Progenitor cell of endocrine pancreas (in vitro differentiated cells): ENCODE measurements at regions not wholly inside any gene's neighbourhood (a gene's known extent, or its start where the extent isn't known, plus 50 kb on each side); places are given as distances from the start of the nearest gene placed in this dataset.

Experiments
- DNase-seq: peaks from one replicate; pipeline ENCODE4 v3.0.0; 2021; ENCODE audit warnings: low spot score; ENCODE audit not compliant: unreplicated experiment
- H3K27ac Mint-ChIP-seq: 2 replicates; pipeline ENCODE4 v1.8.0; 2021; ENCODE audit warnings: mild to moderate bottlenecking, moderate library complexity, mixed read lengths
- H3K27me3 Mint-ChIP-seq: 2 replicates; pipeline ENCODE4 v1.8.0; 2021; ENCODE audit warnings: mixed read lengths
- H3K36me3 Mint-ChIP-seq: 2 replicates; pipeline ENCODE4 v1.8.0; 2022; ENCODE audit warnings: mixed read lengths; ENCODE audit not compliant: insufficient read depth
- H3K4me1 Mint-ChIP-seq: 2 replicates; pipeline ENCODE4 v1.8.0; 2021; ENCODE audit warnings: low read depth, mixed read lengths
- H3K4me3 Mint-ChIP-seq: 2 replicates; pipeline ENCODE4 v1.8.0; 2021; ENCODE audit warnings: low read depth, mild to moderate bottlenecking, moderate library complexity, mixed read lengths
- H3K9me3 Mint-ChIP-seq: 2 replicates; pipeline ENCODE4 v1.8.0; 2021; ENCODE audit warnings: low read depth, mixed read lengths
- TF ChIP-seq, protein P1 (sequence below): fragments of 200-600 bp; sonication (generic); IDR thresholded peaks from one replicate; pipeline ENCODE4 v1.5.0; 2021; ENCODE audit warnings: antibody characterized with exemption, mild to moderate bottlenecking; ENCODE audit not compliant: unreplicated experiment

DNA sequence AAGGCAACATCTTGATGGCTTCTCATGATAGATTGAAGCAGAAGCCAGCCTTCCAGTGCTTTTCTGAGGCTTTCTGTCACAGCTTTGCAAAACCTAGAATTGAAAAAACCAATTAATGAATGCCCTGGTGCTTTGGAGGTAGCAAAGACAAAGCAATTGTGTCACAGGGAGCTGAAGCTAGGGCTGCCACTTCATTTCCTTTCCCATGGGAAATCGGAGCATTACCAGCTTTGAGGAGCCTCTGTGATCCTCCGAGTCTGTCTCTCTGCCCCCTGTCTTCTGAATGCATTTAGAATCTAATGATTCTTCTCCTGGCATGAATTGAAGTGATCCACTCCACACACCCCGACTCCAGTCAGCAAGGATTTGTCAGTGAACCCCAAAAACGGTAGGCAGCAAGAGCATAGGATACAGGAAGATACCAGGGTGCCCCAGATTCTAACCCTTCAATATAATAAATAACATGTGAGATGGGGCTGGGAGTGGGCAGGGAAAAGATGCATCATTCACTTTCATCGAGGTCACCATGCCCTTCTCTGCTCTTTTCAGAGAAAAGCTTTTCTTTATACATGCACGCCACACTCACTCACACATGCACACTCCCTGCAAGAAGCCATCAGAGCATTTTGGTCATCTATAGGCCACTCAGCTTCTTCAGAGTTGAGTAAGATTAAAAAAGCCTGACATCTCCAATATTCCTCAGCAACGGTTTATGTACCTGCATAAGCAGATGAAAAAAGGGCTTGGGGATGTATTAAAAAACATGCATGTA, 247.7 kb upstream of the ZNF462 start:
- no peak overlapping the region for H3K27ac Mint-ChIP-seq
- H3K4me3 Mint-ChIP-seq = no peak overlapping the region
- H3K27me3 Mint-ChIP-seq = peaks cover 3% of the 10 kb centered on the region
- peaks cover 4% of the 10 kb centered on the region for H3K4me1 Mint-ChIP-seq
- no peaks in the 10 kb centered on the region for H3K9me3 Mint-ChIP-seq
- TF ChIP-seq, protein P1, sequence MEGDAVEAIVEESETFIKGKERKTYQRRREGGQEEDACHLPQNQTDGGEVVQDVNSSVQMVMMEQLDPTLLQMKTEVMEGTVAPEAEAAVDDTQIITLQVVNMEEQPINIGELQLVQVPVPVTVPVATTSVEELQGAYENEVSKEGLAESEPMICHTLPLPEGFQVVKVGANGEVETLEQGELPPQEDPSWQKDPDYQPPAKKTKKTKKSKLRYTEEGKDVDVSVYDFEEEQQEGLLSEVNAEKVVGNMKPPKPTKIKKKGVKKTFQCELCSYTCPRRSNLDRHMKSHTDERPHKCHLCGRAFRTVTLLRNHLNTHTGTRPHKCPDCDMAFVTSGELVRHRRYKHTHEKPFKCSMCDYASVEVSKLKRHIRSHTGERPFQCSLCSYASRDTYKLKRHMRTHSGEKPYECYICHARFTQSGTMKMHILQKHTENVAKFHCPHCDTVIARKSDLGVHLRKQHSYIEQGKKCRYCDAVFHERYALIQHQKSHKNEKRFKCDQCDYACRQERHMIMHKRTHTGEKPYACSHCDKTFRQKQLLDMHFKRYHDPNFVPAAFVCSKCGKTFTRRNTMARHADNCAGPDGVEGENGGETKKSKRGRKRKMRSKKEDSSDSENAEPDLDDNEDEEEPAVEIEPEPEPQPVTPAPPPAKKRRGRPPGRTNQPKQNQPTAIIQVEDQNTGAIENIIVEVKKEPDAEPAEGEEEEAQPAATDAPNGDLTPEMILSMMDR = no peak
- H3K36me3 Mint-ChIP-seq = no peaks in the 10 kb centered on the region
- no peak for DNase-seq

GRCh38 chr9:106616026-106616425, 246.9 kb upstream of the ZNF462 start:
- no peaks in the 10 kb centered on the region for H3K36me3 Mint-ChIP-seq
- TF ChIP-seq, protein P1 = no peak
- H3K4me1 Mint-ChIP-seq = peaks cover 4% of the 10 kb centered on the region
- H3K9me3 Mint-ChIP-seq = no peaks in the 10 kb centered on the region
- H3K4me3 Mint-ChIP-seq = no peak overlapping the region
- no peak overlapping the region for H3K27ac Mint-ChIP-seq
- peaks cover 9% of the 10 kb centered on the region for H3K27me3 Mint-ChIP-seq
- no peak for DNase-seq

DNA sequence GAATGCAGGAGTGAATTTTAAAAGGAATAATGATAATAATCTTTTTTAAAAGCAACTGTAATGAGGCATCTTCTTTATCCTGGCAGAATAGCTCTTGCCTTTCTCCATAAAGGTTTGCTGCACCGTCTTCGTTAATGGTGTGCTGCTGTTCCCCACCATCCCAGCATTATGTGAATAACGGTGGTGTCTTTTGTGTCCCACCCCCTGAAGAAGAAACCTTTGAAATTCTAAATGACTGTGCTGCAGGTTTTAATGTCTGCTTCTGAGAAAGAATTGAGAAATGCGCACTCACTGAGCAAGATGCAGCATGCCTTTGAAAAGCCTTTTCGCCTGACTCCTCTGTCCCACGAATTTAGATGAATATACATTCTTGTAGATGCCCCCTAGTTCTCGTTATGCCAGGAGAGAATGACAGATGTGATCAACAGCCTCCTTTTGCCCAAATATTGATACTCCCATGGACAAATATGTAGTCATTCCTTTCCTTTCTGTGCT, 246.1 kb upstream of the ZNF462 start:
- Mint-ChIP-seq H3K27ac (no peak overlapping the region), H3K4me3 (no peak overlapping the region), H3K4me1 (peaks cover 4% of the 10 kb centered on the region), H3K36me3 (no peaks in the 10 kb centered on the region), H3K9me3 (no peaks in the 10 kb centered on the region), H3K27me3 (peaks cover 10% of the 10 kb centered on the region)
- no peak for DNase-seq
- TF ChIP-seq, protein P1 = no peak

DNA sequence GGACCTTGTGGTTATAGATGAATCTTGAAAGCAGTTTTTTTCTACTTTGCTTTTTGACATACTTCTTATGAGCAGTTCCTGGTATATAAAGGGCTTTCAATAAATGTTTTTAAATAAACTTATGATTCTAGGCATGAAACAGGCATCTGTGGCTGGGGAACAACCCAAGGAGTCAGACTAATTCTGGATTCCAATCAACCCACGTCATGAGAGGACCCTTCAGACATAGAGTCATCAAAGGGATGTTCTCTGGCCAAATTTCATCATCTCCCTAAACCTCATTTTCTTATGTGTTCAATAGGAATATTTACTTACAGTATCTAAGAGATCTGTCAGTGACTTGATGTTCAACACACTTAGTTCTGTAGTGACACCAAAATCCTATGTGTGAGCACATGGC, 243.8 kb upstream of the ZNF462 start:
- Mint-ChIP-seq H3K36me3 (no peaks in the 10 kb centered on the region), H3K27me3 (peaks cover 10% of the 10 kb centered on the region), H3K4me3 (no peak overlapping the region), H3K27ac (no peak overlapping the region), H3K9me3 (no peaks in the 10 kb centered on the region), H3K4me1 (peaks cover 4% of the 10 kb centered on the region)
- TF ChIP-seq, protein P1 = no peak
- no peak for DNase-seq

GRCh38 chr9:106620081-106620480, 242.9 kb upstream of the ZNF462 start:
- peaks cover 10% of the 10 kb centered on the region for H3K27me3 Mint-ChIP-seq
- TF ChIP-seq, protein P1 = no peak
- no peaks in the 10 kb centered on the region for H3K9me3 Mint-ChIP-seq
- H3K4me3 Mint-ChIP-seq = no peak overlapping the region
- H3K27ac Mint-ChIP-seq = no peak overlapping the region
- no peak for DNase-seq
- no peaks in the 10 kb centered on the region for H3K36me3 Mint-ChIP-seq
- H3K4me1 Mint-ChIP-seq = peaks cover 4% of the 10 kb centered on the region
